ENCODE measurements at regions not wholly inside any gene's neighbourhood (a gene's known extent, or its start where the extent isn't known, plus 50 kb on each side); places are given as distances from the start of the nearest gene placed in this dataset.

GRCh38 chr2:180205621-180206235 lies 198.6 kb upstream of the CWC22 start:
- in situ Hi-C loops (cut with MboI; ENCODE audit: low sequenced_read_pairs, unreplicated experiment) = no loop called here
- TF ChIP-seq CTCF (IDR thresholded peaks at IDR 0.05; ENCODE audit: borderline replicate concordance, control extremely low read depth, extremely low read depth, insufficient read depth, missing control alignments) = no peak
- no peak for DNase-seq (ENCODE audit: low spot score)

- in situ Hi-C loops (cut with MboI; ENCODE audit: low sequenced_read_pairs, unreplicated experiment) = no loop called here
- no peak for DNase-seq (ENCODE audit: low spot score)
- no peak for TF ChIP-seq CTCF (IDR thresholded peaks at IDR 0.05; ENCODE audit: borderline replicate concordance, control extremely low read depth, extremely low read depth, insufficient read depth, missing control alignments)
Measured at GRCh38 chr2:180203972-180204371, 196.9 kb upstream of the CWC22 start.

- TF ChIP-seq CTCF (IDR thresholded peaks at IDR 0.05; ENCODE audit: borderline replicate concordance, control extremely low read depth, extremely low read depth, insufficient read depth, missing control alignments) = no peak
- no peak for DNase-seq (ENCODE audit: low spot score)
- in situ Hi-C loops (cut with MboI; ENCODE audit: low sequenced_read_pairs, unreplicated experiment) = no loop called here
Measured at GRCh38 chr2:180202467-180202951, 195.4 kb upstream of the CWC22 start.

GRCh38 chr2:180196419-180196977 lies 189.4 kb upstream of the CWC22 start:
- in situ Hi-C loops (cut with MboI; ENCODE audit: low sequenced_read_pairs, unreplicated experiment) = no loop called here
- no peak for DNase-seq (ENCODE audit: low spot score)
- TF ChIP-seq CTCF (IDR thresholded peaks at IDR 0.05; ENCODE audit: borderline replicate concordance, control extremely low read depth, extremely low read depth, insufficient read depth, missing control alignments) = no peak

GRCh38 chr2:180195847-180196246 lies 188.8 kb upstream of the CWC22 start:
- in situ Hi-C loops (cut with MboI; ENCODE audit: low sequenced_read_pairs, unreplicated experiment) = no loop called here
- TF ChIP-seq CTCF (IDR thresholded peaks at IDR 0.05; ENCODE audit: borderline replicate concordance, control extremely low read depth, extremely low read depth, insufficient read depth, missing control alignments) = no peak
- no peak for DNase-seq (ENCODE audit: low spot score)

- no peak for TF ChIP-seq CTCF (IDR thresholded peaks at IDR 0.05; ENCODE audit: borderline replicate concordance, control extremely low read depth, extremely low read depth, insufficient read depth, missing control alignments)
- in situ Hi-C loops (cut with MboI; ENCODE audit: low sequenced_read_pairs, unreplicated experiment) = no loop called here
- DNase-seq (ENCODE audit: low spot score) = no peak
Measured at GRCh38 chr2:180191432-180192124, 184.5 kb upstream of the CWC22 start.

Measured in GM13976 (cell line).